Ectodermal cell (in vitro differentiated cells): ENCODE measurements at regions not wholly inside any gene's neighbourhood (a gene's known extent, or its start where the extent isn't known, plus 50 kb on each side); places are given as distances from the start of the nearest gene placed in this dataset.

Source experiments
- H3K27ac ChIP-seq: 2 replicates; pipeline ENCODE4 v1.7.0; 2013; ENCODE audit warnings: mild to moderate bottlenecking, low read depth, low read length; ENCODE audit not compliant: insufficient read depth, poor library complexity, severe bottlenecking
- H3K27me3 ChIP-seq: 2 replicates; pipeline ENCODE4 v1.7.0; 2013; ENCODE audit warnings: mild to moderate bottlenecking, low read length; ENCODE audit not compliant: insufficient read depth, control insufficient read depth, poor library complexity, severe bottlenecking
- H3K36me3 ChIP-seq: one replicate; pipeline ENCODE4 v1.7.0; 2013; ENCODE audit warnings: low read length; ENCODE audit not compliant: control insufficient read depth, insufficient read depth
- H3K4me1 ChIP-seq: one replicate; pipeline ENCODE4 v1.7.0; 2013; ENCODE audit warnings: low read length; ENCODE audit not compliant: control insufficient read depth, insufficient read depth
- H3K4me3 ChIP-seq: 2 replicates; pipeline ENCODE4 v1.7.0; 2013; ENCODE audit warnings: low read depth, low read length, control low read depth; ENCODE audit not compliant: insufficient read depth
- H3K9me3 ChIP-seq: 2 replicates; pipeline ENCODE4 v1.7.0; 2013; ENCODE audit warnings: mild to moderate bottlenecking, low read length, moderate library complexity; ENCODE audit not compliant: control insufficient read depth
- WGBS, 2 experiments: methylation state at CpG; one replicate each; pipeline ENCODE4 v1.1.7; 2013; ENCODE audit warnings: missing lambda C conversion rate in 2 of 2; 5-methylcytosine and 5-hydroxymethylcytosine counted together

- WGBS, 2 experiments = 85 to 86% methylated on average over 22 of the region's 22 CpGs
- H3K27ac ChIP-seq = no peak overlapping the region
- no peaks in the 10 kb centered on the region for H3K27me3 ChIP-seq
- peaks cover 6% of the 10 kb centered on the region for H3K4me1 ChIP-seq
- no peaks in the 10 kb centered on the region for H3K9me3 ChIP-seq
- H3K4me3 ChIP-seq = no peak overlapping the region
- no peaks in the 10 kb centered on the region for H3K36me3 ChIP-seq
Observed at GRCh38 chr13:26965952-26966700, 205.5 kb downstream of the USP12 start.

- Histone ChIP-seq H3K36me3 (no peaks in the 10 kb centered on the region), H3K27ac (no peak overlapping the region), H3K27me3 (no peaks in the 10 kb centered on the region), H3K9me3 (no peaks in the 10 kb centered on the region), H3K4me3 (no peak overlapping the region), H3K4me1 (peaks cover 6% of the 10 kb centered on the region)
- 84 to 87% methylated on average over 16 of the region's 16 CpGs for WGBS, 2 experiments
Observed at GRCh38 chr13:26964278-26965250, 204.0 kb upstream of the GPR12 start.

GRCh38 chr13:26962671-26963070 lies 202.1 kb upstream of the GPR12 start:
- Histone ChIP-seq H3K27ac (no peak overlapping the region), H3K27me3 (no peaks in the 10 kb centered on the region), H3K9me3 (no peaks in the 10 kb centered on the region), H3K4me3 (no peak overlapping the region), H3K4me1 (peaks cover 2% of the 10 kb centered on the region), H3K36me3 (no peaks in the 10 kb centered on the region)
- 89 to 98% methylated on average over 2 of the region's 2 CpGs for WGBS, 2 experiments

GRCh38 chr13:26961890-26962615 lies 201.5 kb upstream of the GPR12 start:
- H3K9me3 ChIP-seq = no peaks in the 10 kb centered on the region
- no peaks in the 10 kb centered on the region for H3K36me3 ChIP-seq
- no peak overlapping the region for H3K27ac ChIP-seq
- H3K27me3 ChIP-seq = no peaks in the 10 kb centered on the region
- peaks cover 3% of the 10 kb centered on the region for H3K4me1 ChIP-seq
- 89 to 90% methylated on average over 17 of the region's 17 CpGs for WGBS, 2 experiments
- no peak overlapping the region for H3K4me3 ChIP-seq

- Histone ChIP-seq H3K4me1 (peaks cover 12% of the 10 kb centered on the region), H3K27me3 (no peaks in the 10 kb centered on the region)
- WGBS, 2 experiments = 88 to 98% methylated on average over 1 of the region's 1 CpG
Observed at GRCh38 chr13:26957182-26957581, 196.6 kb upstream of the GPR12 start.

GRCh38 chr13:26956522-26957142 lies 196.0 kb upstream of the GPR12 start:
- Histone ChIP-seq H3K9me3 (no peaks in the 10 kb centered on the region), H3K27me3 (no peaks in the 10 kb centered on the region), H3K4me1 (peaks cover 12% of the 10 kb centered on the region), H3K36me3 (no peaks in the 10 kb centered on the region), H3K4me3 (no peak overlapping the region), H3K27ac (no peak overlapping the region)
- 68 to 71% methylated on average over 10 of the region's 10 CpGs for WGBS, 2 experiments

More at GRCh38 chr13:26957182-26957581, 196.6 kb upstream of the GPR12 start:
- H3K36me3 ChIP-seq = no peaks in the 10 kb centered on the region
- no peaks in the 10 kb centered on the region for H3K9me3 ChIP-seq
- H3K4me3 ChIP-seq = no peak overlapping the region
- no peak overlapping the region for H3K27ac ChIP-seq

GRCh38 chr13:26954976-26955375 lies 194.4 kb upstream of the GPR12 start:
- no peak overlapping the region for H3K4me3 ChIP-seq
- H3K36me3 ChIP-seq = no peaks in the 10 kb centered on the region
- H3K27ac ChIP-seq = no peak overlapping the region
- no peaks in the 10 kb centered on the region for H3K27me3 ChIP-seq
- H3K9me3 ChIP-seq = no peaks in the 10 kb centered on the region
- peaks cover 12% of the 10 kb centered on the region for H3K4me1 ChIP-seq
- 80% methylated on average over 4 of the region's 4 CpGs for WGBS, 2 experiments

- WGBS, 2 experiments = 88 to 91% methylated on average over 3 to 5 of the region's 5 CpGs
- Histone ChIP-seq H3K27me3 (no peaks in the 10 kb centered on the region), H3K4me1 (peaks cover 12% of the 10 kb centered on the region), H3K36me3 (no peaks in the 10 kb centered on the region), H3K4me3 (no peak overlapping the region), H3K9me3 (no peaks in the 10 kb centered on the region), H3K27ac (no peak overlapping the region)
Observed at GRCh38 chr13:26953291-26953690, 192.7 kb upstream of the GPR12 start.

- 94% methylated on average over 12 of the region's 12 CpGs for WGBS, 2 experiments
- Histone ChIP-seq H3K4me1 (peaks cover 12% of the 10 kb centered on the region), H3K27ac (no peak overlapping the region), H3K4me3 (no peak overlapping the region), H3K27me3 (no peaks in the 10 kb centered on the region), H3K9me3 (no peaks in the 10 kb centered on the region), H3K36me3 (no peaks in the 10 kb centered on the region)
Observed at GRCh38 chr13:26952551-26953143, 192.1 kb upstream of the GPR12 start.
